GM19238 (cell line): ENCODE measurements at regions not wholly inside any gene's neighbourhood (a gene's known extent, or its start where the extent isn't known, plus 50 kb on each side); places are given as distances from the start of the nearest gene placed in this dataset.

ENCODE experiments used
- DNase-seq: peaks from one replicate; pipeline ENCODE4 v3.0.0; 2011; ENCODE audit warnings: low spot score; ENCODE audit not compliant: insufficient read length

GRCh38 chr16:59195242-59195641 lies 461.1 kb upstream of the GOT2 start:
- no peak for DNase-seq

- no peak for DNase-seq
Measured at GRCh38 chr16:59193637-59194036, 459.5 kb upstream of the GOT2 start.

GRCh38 chr16:59192551-59193199 lies 458.6 kb upstream of the GOT2 start:
- no peak for DNase-seq

GRCh38 chr16:59190731-59191130 lies 456.6 kb upstream of the GOT2 start:
- no peak for DNase-seq

GRCh38 chr16:59188029-59188428 lies 453.9 kb upstream of the GOT2 start:
- DNase-seq: no peak

GRCh38 chr16:59181821-59182420 lies 447.8 kb upstream of the GOT2 start:
- DNase-seq: no peak

GRCh38 chr16:59180083-59180476 lies 446.0 kb upstream of the GOT2 start:
- DNase-seq: no peak

GRCh38 chr16:59179446-59180082 lies 445.4 kb upstream of the GOT2 start:
- DNase-seq: no peak

GRCh38 chr16:59173408-59173831 lies 439.3 kb upstream of the GOT2 start:
- DNase-seq: no peak

GRCh38 chr16:59170099-59170712 lies 436.1 kb upstream of the GOT2 start:
- DNase-seq: no peak

- no peak for DNase-seq
Measured at GRCh38 chr16:59169168-59169567, 435.1 kb upstream of the GOT2 start.

- DNase-seq: no peak
Measured at GRCh38 chr16:59168461-59169114, 434.5 kb upstream of the GOT2 start.

- no peak for DNase-seq
Measured at GRCh38 chr16:59164461-59164860, 430.3 kb upstream of the GOT2 start.

- DNase-seq: no peak
Measured at GRCh38 chr16:59163371-59164055, 429.4 kb upstream of the GOT2 start.

GRCh38 chr16:59161679-59162078 lies 427.6 kb upstream of the GOT2 start:
- no peak for DNase-seq

GRCh38 chr16:59154295-59154694 lies 420.2 kb upstream of the GOT2 start:
- DNase-seq: no peak

- no peak for DNase-seq
Measured at GRCh38 chr16:59148769-59149155, 414.6 kb upstream of the GOT2 start.

- no peak for DNase-seq
Measured at GRCh38 chr16:59148056-59148768, 414.1 kb upstream of the GOT2 start.

- no peak for DNase-seq
Measured at GRCh38 chr16:59146140-59146539, 412.0 kb upstream of the GOT2 start.

GRCh38 chr16:59144841-59145240 lies 410.7 kb upstream of the GOT2 start:
- DNase-seq: no peak

GRCh38 chr16:59144326-59144725 lies 410.2 kb upstream of the GOT2 start:
- no peak for DNase-seq
